GM08714 (cell line): ENCODE measurements at regions not wholly inside any gene's neighbourhood (a gene's known extent, or its start where the extent isn't known, plus 50 kb on each side); places are given as distances from the start of the nearest gene placed in this dataset.

Source experiments
- H3K4me3 ChIP-seq: fragments of 200-500 bp; sonication (Bioruptor generic); 2 replicates; pipeline ENCODE4 v1.5.1; 2014; ENCODE audit warnings: mild to moderate bottlenecking, low read length, inconsistent platforms
- ZNF274 ChIP-seq: IDR thresholded peaks from 2 replicates; pipeline ENCODE4 v1.6.1; 2012; ENCODE audit warnings: mild to moderate bottlenecking, low read depth, low read length

GRCh38 chr9:13589034-13589737 is 309.7 kb upstream of the MPDZ start:
- H3K4me3 ChIP-seq = no peak overlapping the region
- TF ChIP-seq ZNF274 = no peak

GRCh38 chr9:13588151-13589033 is 308.9 kb upstream of the MPDZ start:
- no peak for TF ChIP-seq ZNF274
- no peak overlapping the region for H3K4me3 ChIP-seq

GRCh38 chr9:13587571-13587970 is 308.1 kb upstream of the MPDZ start:
- no peak for TF ChIP-seq ZNF274
- H3K4me3 ChIP-seq = no peak overlapping the region

GRCh38 chr9:13586587-13587374 is 307.3 kb upstream of the MPDZ start:
- TF ChIP-seq ZNF274 = no peak
- H3K4me3 ChIP-seq = no peak overlapping the region

- no peak for TF ChIP-seq ZNF274
- no peak overlapping the region for H3K4me3 ChIP-seq
These were observed 301.3 kb upstream of the MPDZ start for GRCh38 chr9:13580760-13581159.

- no peak for TF ChIP-seq ZNF274
- H3K4me3 ChIP-seq = no peak overlapping the region
These were observed 300.6 kb upstream of the MPDZ start for GRCh38 chr9:13580131-13580530.

- H3K4me3 ChIP-seq = no peak overlapping the region
- no peak for TF ChIP-seq ZNF274
These were observed 296.6 kb upstream of the MPDZ start for GRCh38 chr9:13576101-13576500.

GRCh38 chr9:13575558-13575957 is 296.1 kb upstream of the MPDZ start:
- no peak for TF ChIP-seq ZNF274
- H3K4me3 ChIP-seq = no peak overlapping the region

- no peak overlapping the region for H3K4me3 ChIP-seq
- no peak for TF ChIP-seq ZNF274
These were observed 290.8 kb upstream of the MPDZ start for GRCh38 chr9:13570068-13570974.

- no peak for TF ChIP-seq ZNF274
- H3K4me3 ChIP-seq = no peak overlapping the region
These were observed 290.1 kb upstream of the MPDZ start for GRCh38 chr9:13569602-13570067.

GRCh38 chr9:13568841-13569601 is 289.5 kb upstream of the MPDZ start:
- TF ChIP-seq ZNF274 = no peak
- H3K4me3 ChIP-seq = 0 out of 2 replicates have a peak overlapping the region, but pooled peaks have one; percentile 28

- 0 out of 2 replicates have a peak overlapping the region, but pooled peaks have one; percentile 28 for H3K4me3 ChIP-seq
- TF ChIP-seq ZNF274 = no peak
These were observed 288.9 kb upstream of the MPDZ start for GRCh38 chr9:13568405-13568804.

GRCh38 chr9:13567833-13568232 is 288.3 kb upstream of the MPDZ start:
- no peak for TF ChIP-seq ZNF274
- H3K4me3 ChIP-seq = no peak overlapping the region

- H3K4me3 ChIP-seq = no peak overlapping the region
- TF ChIP-seq ZNF274 = no peak
These were observed 278.3 kb upstream of the MPDZ start for GRCh38 chr9:13557746-13558145.
